ENCODE measurements at regions not wholly inside any gene's neighbourhood (a gene's known extent, or its start where the extent isn't known, plus 50 kb on each side); places are given as distances from the start of the nearest gene placed in this dataset.

DNA sequence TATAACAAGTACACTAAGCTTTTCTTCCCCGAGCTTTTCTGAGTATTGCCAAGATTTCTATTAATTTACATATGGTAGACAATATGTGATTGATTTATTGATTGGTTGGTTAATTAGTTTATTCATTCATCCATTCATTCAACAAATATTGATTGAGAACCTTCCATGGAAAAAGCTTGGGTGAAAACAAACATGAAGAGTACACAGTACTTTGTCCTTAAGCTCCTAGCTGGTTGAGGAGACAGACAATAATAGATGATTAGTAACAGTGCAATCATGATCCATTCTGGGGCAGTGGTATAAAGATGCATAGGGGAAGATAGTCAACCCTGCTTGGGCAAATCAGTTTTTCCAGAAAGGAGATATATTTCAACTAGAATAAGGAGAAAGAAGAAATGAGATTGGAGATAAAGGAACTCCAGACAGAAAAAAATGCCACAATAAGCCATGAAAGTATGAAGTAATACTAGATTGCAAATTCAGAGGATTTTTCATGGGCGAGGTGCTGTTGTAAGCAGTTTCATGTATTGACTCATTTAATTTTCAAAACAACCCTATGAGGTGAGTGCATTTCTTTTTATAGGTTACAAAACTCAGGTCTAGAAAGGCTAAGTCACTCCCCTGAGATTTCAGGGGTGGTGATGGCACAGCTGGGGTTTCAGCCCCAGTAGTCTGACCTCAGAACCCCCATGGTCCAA, 129.5 kb downstream of the RND3 start:
- no peak overlapping the region for H3K4me3 ChIP-seq (ENCODE audit: low read depth, low read length)
- TF ChIP-seq, protein P1, sequence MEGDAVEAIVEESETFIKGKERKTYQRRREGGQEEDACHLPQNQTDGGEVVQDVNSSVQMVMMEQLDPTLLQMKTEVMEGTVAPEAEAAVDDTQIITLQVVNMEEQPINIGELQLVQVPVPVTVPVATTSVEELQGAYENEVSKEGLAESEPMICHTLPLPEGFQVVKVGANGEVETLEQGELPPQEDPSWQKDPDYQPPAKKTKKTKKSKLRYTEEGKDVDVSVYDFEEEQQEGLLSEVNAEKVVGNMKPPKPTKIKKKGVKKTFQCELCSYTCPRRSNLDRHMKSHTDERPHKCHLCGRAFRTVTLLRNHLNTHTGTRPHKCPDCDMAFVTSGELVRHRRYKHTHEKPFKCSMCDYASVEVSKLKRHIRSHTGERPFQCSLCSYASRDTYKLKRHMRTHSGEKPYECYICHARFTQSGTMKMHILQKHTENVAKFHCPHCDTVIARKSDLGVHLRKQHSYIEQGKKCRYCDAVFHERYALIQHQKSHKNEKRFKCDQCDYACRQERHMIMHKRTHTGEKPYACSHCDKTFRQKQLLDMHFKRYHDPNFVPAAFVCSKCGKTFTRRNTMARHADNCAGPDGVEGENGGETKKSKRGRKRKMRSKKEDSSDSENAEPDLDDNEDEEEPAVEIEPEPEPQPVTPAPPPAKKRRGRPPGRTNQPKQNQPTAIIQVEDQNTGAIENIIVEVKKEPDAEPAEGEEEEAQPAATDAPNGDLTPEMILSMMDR (conservative IDR thresholded peaks at IDR 0.05; ENCODE audit: low read depth, low read length): no peak
- DNase-seq (ENCODE audit: low read depth): peak; percentile 37

DNA sequence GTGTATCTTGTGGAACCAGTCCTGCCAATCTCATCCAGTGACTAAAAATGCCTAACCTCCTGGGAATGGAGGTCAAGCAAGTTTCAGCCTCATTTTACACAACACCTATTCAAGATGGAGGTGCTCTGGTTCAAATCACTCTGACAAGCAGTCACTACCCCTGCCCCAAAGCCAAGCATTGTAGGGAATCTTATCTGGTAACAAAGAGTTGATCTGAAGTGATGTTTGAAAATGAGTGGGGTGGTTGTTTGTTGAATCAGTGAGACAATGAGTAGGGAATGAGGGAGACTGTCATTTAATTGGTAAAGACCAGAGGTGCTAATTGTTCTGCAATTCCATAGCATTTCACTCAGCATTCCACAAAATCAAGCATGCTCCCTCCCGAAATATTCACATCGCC, 132.0 kb downstream of the RND3 start:
- H3K4me3 ChIP-seq (ENCODE audit: low read depth, low read length): no peak overlapping the region
- TF ChIP-seq, protein P1 (conservative IDR thresholded peaks at IDR 0.05; ENCODE audit: low read depth, low read length): no peak

DNA sequence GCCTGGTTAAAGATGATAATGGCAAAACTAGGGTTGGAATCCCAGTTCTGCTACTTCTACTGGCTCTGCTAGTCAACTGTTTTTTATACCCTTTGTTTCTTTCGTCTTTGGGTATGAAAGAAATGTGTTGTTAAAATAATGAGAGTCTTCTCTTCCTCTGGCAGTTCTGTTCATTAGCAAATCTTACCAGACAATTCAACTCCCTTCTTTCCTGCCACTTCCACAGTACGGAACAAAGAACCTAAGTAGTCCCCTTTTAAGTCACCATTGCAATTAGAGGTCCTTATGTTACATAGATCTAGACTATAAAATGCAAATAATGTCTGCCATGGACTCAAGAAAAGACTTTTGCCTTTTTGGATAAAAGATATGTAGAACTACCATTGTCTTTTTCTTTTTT, 134.1 kb downstream of the RND3 start:
- H3K4me3 ChIP-seq (ENCODE audit: low read depth, low read length): no peak overlapping the region
- DNase-seq (ENCODE audit: low read depth): no peak
- TF ChIP-seq, protein P1 (conservative IDR thresholded peaks at IDR 0.05; ENCODE audit: low read depth, low read length): no peak

More for the DNA sequence above, 132.0 kb downstream of the RND3 start:
- no peak for DNase-seq (ENCODE audit: low read depth)

DNA sequence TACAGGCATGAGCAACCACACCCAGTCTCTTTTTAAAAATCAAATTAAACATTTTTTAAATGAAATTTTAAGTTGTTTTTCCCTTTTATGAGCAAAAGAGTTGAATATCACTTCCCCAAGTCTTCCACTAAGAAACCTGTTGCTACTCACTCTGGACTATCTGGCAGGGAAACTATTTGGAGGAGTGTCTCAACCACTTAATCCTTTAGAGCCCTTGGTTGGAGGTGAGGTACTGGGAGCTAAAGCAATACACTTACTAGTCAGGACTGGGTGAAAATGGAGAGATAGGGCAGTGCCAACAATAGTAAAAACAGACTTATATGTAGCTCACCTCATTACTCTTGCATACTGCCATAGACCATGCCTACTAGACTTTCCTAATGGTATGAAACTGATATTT, 135.5 kb downstream of the RND3 start:
- H3K4me3 ChIP-seq (ENCODE audit: low read depth, low read length): no peak overlapping the region
- TF ChIP-seq, protein P1 (conservative IDR thresholded peaks at IDR 0.05; ENCODE audit: low read depth, low read length): no peak
- DNase-seq (ENCODE audit: low read depth): no peak

DNA sequence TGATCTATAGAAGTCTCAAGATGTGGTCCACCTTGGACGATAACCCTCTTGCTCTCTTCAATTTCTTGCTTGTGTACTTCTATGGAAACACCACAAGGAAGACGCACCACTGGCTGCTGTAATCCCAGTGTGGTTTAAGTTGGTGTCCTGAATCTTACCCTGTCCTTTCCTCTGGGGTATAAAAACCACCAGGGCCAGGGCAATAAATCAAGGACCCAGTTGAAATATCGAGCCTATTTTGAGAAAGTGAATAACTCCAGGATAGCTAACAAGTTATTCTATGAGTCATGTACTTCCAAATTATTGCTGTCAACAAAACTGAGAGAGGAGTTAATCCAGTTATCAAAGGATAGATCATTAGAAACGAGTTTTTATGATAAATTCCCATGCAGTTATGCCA, 137.0 kb downstream of the RND3 start:
- no peak for DNase-seq (ENCODE audit: low read depth)
- H3K4me3 ChIP-seq (ENCODE audit: low read depth, low read length): no peak overlapping the region
- TF ChIP-seq, protein P1 (conservative IDR thresholded peaks at IDR 0.05; ENCODE audit: low read depth, low read length): no peak

DNA sequence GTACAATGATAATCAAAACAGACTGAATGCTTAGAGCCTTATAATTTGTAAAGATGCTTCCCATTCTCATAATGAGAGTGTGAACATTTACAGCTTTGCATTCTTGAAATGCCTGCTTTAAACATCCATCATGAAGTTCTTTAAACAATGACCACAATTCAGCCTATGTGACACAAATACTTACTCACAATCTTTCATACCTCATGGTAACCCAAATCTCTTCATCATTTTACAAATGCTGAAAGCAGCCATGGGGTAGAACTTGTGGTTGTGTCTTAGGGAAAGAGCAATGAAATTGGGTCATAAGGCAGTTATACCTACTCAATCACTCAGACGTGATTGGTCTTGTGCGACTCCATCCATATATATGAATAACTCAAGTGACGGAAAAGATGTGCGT, 140.7 kb downstream of the RND3 start:
- TF ChIP-seq, protein P1 (conservative IDR thresholded peaks at IDR 0.05; ENCODE audit: low read depth, low read length): no peak
- no peak overlapping the region for H3K4me3 ChIP-seq (ENCODE audit: low read depth, low read length)
- DNase-seq (ENCODE audit: low read depth): no peak

DNA sequence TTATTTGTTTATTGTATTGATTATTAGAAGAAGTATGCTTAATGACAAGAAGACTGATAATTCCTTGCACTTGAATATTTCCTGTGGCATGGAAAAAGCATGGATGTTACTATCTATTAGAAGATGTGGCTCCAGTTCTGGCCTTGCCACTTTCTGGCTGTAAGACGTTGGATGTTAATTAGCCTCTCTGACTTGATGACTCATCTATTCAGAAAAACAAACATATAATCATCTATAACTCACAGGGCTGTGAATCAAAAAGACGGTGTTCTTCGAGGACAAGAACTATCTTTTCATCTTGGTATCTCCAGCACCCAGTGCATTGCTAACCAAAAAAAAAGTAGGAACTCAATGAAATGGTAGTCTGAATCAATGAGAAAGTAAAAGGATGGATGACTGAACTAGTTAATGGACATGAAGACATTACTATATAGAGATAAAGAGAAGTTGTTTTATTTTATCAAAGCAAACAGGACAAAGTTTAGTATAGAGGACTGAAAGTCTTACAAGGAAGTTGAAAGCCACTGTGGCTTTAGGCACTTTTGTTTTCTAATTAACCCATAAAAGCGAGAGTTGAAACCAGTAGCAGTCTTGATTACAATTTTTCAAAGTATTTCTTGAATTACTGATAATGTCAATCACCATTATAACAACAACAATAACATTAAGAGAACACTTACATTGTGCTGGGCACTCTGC, 145.3 kb downstream of the RND3 start:
- DNase-seq (ENCODE audit: low read depth): no peak
- TF ChIP-seq, protein P1 (conservative IDR thresholded peaks at IDR 0.05; ENCODE audit: low read depth, low read length): no peak
- H3K4me3 ChIP-seq (ENCODE audit: low read depth, low read length): no peak overlapping the region
